Smooth muscle cell of the brain vasculature (primary cell): ENCODE measurements at regions not wholly inside any gene's neighbourhood (a gene's known extent, or its start where the extent isn't known, plus 50 kb on each side); places are given as distances from the start of the nearest gene placed in this dataset.
A peak's percentile ranks its signal among the peaks of the same experiment; 100 is the strongest.
"Not testable (repeated sequence)": the region's sequence is repeated elsewhere in the genome, so short reads cannot be mapped to it uniquely, and the experiment has no call there.

Experiments used
- DNase-seq: peaks from one replicate; pipeline ENCODE4 v3.0.0-alpha.2; 2012; ENCODE audit warnings: low read depth, low spot score

DNA sequence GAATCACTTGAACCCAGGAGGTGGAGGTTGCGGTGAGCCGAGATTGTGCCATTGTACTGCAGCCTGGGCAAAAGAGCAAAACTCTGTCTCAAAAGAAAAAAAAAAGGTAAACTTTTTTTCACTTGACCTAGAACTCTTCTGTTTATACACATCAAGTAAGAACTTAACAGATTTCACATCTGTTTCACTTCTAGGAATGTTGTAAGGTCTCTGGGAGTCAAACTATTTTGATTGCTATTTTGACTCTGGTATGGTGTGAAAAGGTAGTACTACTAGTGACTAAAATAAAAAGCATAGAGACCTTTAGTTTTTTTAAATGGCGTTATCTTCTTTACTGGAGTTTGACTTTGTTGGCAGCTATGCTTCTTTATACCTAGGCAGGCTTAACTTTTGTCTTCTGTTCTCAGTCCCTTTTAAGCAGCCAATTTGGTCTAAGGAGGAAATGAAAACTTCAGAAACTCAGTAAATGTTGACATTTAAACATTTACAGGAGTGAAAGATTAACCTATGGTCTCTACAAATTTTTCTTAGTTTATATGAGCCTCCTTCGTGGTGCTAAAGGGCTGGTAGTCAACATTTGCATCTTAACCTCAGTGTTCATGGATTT lies 84.7 kb downstream of the METTL2B start:
- DNase-seq, result not testable (repeated sequence)

- DNase-seq, result not testable (repeated sequence)
Measured at GRCh38 chr7:128562795-128563194, 86.2 kb downstream of the METTL2B start.

DNA sequence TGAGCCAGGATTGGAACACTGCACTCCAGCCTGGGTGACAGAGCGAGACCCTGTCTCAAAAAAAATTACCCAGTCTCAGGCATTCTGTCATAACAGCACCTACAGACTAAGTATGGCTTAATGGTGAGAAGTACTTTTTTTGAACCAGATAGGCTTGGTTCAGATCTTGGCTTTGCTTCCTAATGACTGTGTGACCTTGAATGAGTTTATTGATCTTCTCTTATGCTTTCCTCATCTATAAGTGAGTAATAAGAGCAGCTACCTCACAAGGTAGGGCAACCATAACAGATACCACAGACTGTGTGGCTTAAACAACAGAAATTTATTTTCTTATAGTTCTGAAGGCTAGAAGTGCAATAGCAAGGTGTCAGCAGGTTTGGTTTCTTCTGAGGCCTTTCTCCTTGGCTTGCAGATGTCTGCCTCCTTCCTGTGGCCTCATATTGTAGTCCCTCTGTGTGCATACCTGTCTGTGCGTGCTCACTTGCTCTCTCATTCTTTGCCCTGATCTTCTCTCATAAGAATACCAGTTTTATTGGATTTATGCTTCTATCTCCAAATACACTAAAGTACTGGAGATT lies 87.7 kb downstream of the METTL2B start:
- DNase-seq, result not testable (repeated sequence)

GRCh38 chr7:128564932-128565864 lies 88.7 kb downstream of the METTL2B start:
- not testable (repeated sequence) for DNase-seq

GRCh38 chr7:128575277-128575676 lies 96.8 kb upstream of the GARIN1A start:
- DNase-seq, result not testable (repeated sequence)

DNA sequence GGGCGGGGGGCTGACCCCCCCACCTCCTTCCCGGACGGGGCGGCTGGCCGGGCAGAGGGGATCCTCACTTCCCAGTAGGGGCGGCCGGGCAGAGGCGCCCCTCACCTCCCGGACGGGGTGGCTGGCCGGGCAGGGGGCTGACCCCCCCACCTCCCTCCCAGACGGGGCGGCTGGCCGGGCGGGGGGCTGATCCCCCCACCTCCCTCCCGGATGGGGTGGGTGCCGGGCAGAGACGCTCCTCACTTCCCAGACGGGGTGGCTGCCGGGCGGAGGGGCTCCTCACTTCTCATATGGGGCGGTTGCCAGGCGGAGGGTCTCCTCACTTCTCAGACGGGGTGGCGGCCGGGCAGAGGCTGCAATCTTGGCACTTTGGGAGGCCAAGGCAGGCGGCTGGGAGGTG lies 95.1 kb upstream of the GARIN1A start:
- not testable (repeated sequence) for DNase-seq

- DNase-seq, result not testable (repeated sequence)
Measured at GRCh38 chr7:128579843-128580242, 92.2 kb upstream of the GARIN1A start.

DNA sequence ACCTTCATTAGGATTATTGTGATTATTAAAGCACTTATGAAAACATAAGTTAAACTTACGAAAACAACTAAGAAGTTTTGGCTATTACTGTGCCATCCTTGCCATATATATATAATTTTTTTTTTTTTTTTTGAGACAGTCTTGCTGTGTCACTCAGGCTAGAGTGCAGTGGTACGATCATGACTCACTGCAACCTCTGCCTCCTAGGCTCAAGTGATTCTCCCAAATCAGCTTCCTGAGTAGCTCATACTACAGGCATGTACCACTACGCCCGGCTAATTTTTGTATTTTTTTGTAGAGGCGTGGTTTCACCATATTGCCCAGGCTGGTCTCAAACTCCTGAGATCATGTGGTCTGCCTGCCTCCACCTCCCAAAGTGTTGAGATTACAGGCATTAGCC lies 91.0 kb upstream of the GARIN1A start:
- DNase-seq, result not testable (repeated sequence)

DNA sequence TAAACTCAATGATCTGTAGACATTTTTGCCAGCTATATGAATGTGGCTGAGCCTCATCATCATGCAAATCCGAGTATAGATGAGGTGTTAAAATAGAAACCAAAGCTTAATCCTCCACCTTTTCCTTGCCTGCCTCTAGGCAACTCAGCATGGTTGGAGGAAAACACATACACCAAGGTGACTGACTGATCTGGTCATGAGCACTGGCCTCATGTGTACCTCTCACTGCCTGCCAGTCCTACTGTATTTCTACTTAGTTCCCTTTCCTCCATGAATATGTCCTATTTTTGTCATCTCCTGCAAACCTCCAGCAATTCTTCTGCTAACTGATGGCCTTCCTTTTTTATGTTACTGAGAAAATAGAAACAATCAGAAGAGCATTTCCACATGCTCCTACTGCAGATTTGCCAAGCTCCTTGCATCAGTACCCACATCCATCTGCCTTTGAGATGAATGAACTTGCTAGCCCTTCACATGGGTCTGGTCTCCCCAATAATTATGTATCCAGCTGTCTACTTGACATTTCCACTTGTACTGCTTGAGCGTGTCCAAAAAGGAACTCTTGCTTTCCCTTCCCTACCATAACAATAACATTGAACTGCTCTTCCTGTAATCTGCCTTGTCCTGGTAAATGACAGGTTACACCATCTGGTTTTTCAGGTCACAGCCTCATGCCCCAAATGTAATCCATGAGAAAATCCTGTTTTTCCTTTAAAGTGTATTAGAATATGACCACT lies 90.1 kb upstream of the GARIN1A start:
- not testable (repeated sequence) for DNase-seq

- DNase-seq, result not testable (repeated sequence)
Measured at GRCh38 chr7:128586715-128587114, 85.4 kb upstream of the GARIN1A start.

GRCh38 chr7:128591705-128592104 lies 80.4 kb upstream of the GARIN1A start:
- DNase-seq, result no peak

GRCh38 chr7:128592209-128592608 lies 79.9 kb upstream of the GARIN1A start:
- DNase-seq, result not testable (repeated sequence)

GRCh38 chr7:128594061-128594460 lies 78.0 kb upstream of the GARIN1A start:
- DNase-seq, result not testable (repeated sequence)

DNA sequence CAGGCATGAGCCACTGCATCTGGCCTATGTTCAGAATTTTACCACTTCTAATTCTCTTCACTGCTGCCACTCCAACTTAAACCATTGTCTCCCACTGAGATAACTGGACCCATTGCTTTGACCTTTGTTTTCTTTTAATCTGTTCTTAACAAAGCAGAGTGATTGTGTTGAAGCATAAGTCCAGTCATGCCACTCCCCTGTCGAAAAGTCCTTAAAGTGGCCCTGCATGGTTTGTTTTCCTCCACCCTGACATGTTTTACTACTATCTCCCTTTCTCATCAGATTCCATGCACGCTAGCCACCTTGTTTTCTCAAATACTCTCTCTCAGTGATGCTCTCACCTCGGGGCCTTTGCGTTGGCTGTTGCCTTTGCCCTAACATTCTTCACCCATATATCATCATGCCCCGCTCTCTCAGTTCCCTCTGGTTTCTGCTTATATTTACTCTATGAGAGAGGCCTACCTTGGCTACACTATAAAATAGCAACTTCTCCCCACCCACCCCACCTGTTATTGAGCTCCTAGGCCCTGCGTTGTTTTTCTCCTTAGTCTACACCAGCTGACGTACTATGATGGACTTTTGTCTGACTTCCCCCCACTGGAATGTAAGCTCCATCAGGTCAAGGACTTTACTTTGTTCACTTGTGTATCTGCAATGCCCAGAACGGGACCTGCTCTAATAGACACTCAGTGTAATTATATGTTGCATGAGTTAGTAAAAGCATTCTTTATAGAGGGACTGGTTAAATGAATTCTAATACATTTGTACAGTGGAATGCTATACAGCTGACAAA lies 75.6 kb upstream of the GARIN1A start:
- DNase-seq, result not testable (repeated sequence)

DNA sequence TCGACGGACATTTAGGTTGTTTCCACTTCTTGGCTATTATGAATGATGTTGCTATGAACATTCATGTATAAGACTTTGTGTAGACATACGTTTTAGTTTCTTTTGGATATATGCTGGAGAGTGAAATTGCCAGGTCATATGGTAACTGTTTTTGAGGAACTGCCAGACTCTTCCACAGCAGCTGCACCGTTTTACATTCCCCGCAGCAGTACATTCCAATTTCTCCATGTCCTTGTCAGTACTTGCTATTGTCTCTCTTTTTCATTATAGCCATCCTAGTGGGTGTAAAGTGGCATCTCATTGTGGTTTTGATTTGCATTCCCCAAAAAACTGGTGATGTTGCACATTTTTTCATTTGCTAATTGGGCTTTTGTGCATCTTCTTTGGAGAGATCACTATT lies 73.1 kb upstream of the GARIN1A start:
- DNase-seq, result not testable (repeated sequence)

DNA sequence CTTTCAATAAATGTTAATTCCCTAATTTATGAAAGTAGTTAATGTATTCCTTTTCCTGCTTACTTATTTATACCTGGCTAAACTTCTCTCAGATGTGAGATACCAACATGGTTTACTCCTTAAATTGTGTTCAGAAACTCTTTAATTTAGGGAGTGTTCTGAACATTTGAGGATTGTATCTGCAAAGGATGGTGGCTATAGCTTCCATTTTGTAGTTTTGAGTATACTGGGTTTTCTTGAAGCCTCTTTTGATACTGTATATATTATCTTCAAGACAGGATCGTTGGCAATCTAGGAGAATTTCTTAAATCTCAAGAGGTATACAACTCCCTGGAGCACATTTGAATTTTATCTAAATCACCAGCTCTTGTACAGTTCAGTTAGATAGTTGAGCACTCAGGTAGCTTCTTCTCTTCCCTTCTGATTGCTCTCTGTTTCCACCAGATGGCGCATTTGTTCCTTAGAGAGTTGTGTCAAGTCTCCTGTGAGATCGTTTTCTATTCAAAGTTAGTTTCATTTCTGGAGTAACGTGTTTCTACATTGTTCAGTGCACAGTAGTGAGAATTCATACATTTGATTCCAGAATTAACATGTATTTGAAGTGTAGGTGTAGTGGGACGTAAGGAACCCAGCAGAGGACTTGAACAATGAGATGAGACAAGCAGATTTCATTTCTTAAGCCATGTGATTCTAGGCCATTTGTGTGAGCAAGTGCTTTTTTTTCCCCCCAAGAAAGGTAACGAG lies 63.2 kb upstream of the GARIN1A start:
- peak; percentile 4 for DNase-seq

DNA sequence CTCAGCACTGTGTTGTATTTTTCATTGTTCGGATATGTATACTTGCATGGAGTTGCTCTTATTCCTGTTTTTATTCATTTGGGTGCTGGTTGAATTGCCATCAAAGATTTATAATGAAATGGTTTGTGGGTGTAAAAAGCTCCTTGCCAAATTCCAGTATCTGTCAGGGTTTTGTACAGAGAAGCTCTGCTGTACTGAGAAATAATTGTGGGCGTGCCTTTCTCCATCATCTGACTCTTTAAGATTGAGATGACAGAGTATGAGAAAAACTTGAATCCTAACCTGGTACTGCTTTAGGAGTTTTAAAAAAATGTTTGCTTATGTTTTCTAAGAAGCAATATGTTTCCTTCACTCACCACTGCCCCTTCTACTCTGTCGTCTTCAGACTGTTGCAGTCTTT lies 58.7 kb upstream of the GARIN1A start:
- DNase-seq, result not testable (repeated sequence)

DNA sequence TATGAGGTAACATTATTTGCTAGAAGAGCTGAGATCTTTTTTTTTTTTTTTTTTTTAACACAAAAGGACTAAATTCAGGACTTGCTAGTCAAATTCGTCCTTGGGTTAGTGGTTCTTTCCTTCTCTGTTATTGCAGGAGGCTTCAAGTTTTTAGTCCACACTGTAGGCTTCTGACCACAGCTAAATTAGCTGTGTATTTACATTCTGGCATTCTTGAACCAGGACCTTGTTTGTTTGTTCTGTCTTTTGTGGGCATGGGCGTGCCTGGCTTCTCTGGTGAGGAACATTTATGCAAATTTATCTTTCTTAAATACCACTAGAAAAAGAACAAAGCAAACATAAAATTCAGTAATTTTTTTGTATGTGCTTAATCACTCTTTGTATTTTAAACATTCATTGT lies 57.3 kb upstream of the GARIN1A start:
- DNase-seq, result not testable (repeated sequence)

DNA sequence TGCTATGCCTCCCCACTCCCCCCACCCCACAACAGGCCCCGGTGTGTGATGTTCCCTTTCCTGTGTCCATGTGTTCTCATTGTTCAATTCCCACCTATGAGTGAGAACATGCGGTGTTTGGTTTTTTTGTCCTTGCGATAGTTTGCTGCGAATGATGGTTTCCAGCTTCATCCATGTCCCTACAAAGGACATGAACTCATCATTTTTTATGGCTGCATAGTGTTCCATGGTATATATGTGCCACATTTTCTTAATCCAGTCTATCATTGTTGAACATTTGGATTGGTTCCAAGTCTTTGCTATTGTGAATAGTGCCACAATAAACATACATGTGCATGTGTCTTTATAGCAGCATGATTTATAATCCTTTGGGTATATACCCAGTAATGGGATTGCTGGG lies 55.3 kb upstream of the GARIN1A start:
- not testable (repeated sequence) for DNase-seq
